Pulmonary artery endothelial cell (primary cell): ENCODE measurements at regions not wholly inside any gene's neighbourhood (a gene's known extent, or its start where the extent isn't known, plus 50 kb on each side); places are given as distances from the start of the nearest gene placed in this dataset.

Source experiments
- DNase-seq: peaks from one replicate; pipeline ENCODE4 v3.0.0-alpha.2; 2011; ENCODE audit warnings: low read depth, low spot score

GRCh38 chr10:24008164-24009091 lies 200.5 kb upstream of the KIAA1217 start:
- DNase-seq = no peak

GRCh38 chr10:24009115-24009514 lies 199.8 kb upstream of the KIAA1217 start:
- no peak for DNase-seq

GRCh38 chr10:24009736-24010135 lies 199.2 kb upstream of the KIAA1217 start:
- DNase-seq = no peak

- DNase-seq = no peak
Measured at GRCh38 chr10:24010436-24010970, 198.4 kb upstream of the KIAA1217 start.

GRCh38 chr10:24012249-24012803 lies 196.6 kb upstream of the KIAA1217 start:
- no peak for DNase-seq

GRCh38 chr10:24027107-24027506 lies 181.8 kb upstream of the KIAA1217 start:
- DNase-seq = no peak

GRCh38 chr10:24034571-24034970 lies 174.4 kb upstream of the KIAA1217 start:
- DNase-seq = no peak

GRCh38 chr10:24035761-24036160 lies 173.2 kb upstream of the KIAA1217 start:
- no peak for DNase-seq

- no peak for DNase-seq
Measured at GRCh38 chr10:24039315-24039714, 169.6 kb upstream of the KIAA1217 start.

GRCh38 chr10:24039897-24040296 lies 169.0 kb upstream of the KIAA1217 start:
- no peak for DNase-seq

- no peak for DNase-seq
Measured at GRCh38 chr10:24041034-24041433, 167.9 kb upstream of the KIAA1217 start.

GRCh38 chr10:24041834-24042233 lies 167.1 kb upstream of the KIAA1217 start:
- no peak for DNase-seq

GRCh38 chr10:24042884-24043283 lies 166.1 kb upstream of the KIAA1217 start:
- DNase-seq = no peak

GRCh38 chr10:24046060-24046459 lies 162.9 kb upstream of the KIAA1217 start:
- DNase-seq = no peak

GRCh38 chr10:24047176-24047575 lies 161.8 kb upstream of the KIAA1217 start:
- no peak for DNase-seq

GRCh38 chr10:24054421-24054820 lies 154.5 kb upstream of the KIAA1217 start:
- no peak for DNase-seq

- no peak for DNase-seq
Measured at GRCh38 chr10:24080207-24080606, 128.7 kb upstream of the KIAA1217 start.

- no peak for DNase-seq
Measured at GRCh38 chr10:24086296-24087086, 122.4 kb upstream of the KIAA1217 start.

- DNase-seq = no peak
Measured at GRCh38 chr10:24091256-24091655, 117.7 kb upstream of the KIAA1217 start.

GRCh38 chr10:24096281-24096680 lies 112.7 kb upstream of the KIAA1217 start:
- DNase-seq = no peak

- DNase-seq = no peak
Measured at GRCh38 chr10:24097751-24098207, 111.2 kb upstream of the KIAA1217 start.

- DNase-seq = no peak
Measured at GRCh38 chr10:24104895-24105294, 104.0 kb upstream of the KIAA1217 start.
